ENCODE measurements at regions not wholly inside any gene's neighbourhood (a gene's known extent, or its start where the extent isn't known, plus 50 kb on each side); places are given as distances from the start of the nearest gene placed in this dataset.

- Mint-ChIP-seq H3K4me3 (no peak overlapping the region), H3K36me3 (no peaks in the 10 kb centered on the region), H3K27me3 (peaks cover 0 to 1% (median 0%) of the 10 kb centered on the region in 5 donors), H3K4me1 (no peaks in the 10 kb centered on the region), H3K9me3 (peaks cover 0 to 15% (median 4%) of the 10 kb centered on the region in 9 donors), H3K27ac (no peak overlapping the region)
- POLR2A ChIA-PET: no interaction called here
- ATAC-seq: no peak
- DNase-seq: no peak
These were observed 757.3 kb downstream of the DOK5 start for GRCh38 chr20:55232647-55233046.

GRCh38 chr20:55229451-55229850, 754.1 kb downstream of the DOK5 start:
- Mint-ChIP-seq H3K4me3 (no peak overlapping the region), H3K27me3 (peaks cover 0 to 1% (median 0%) of the 10 kb centered on the region in 5 donors), H3K27ac (no peak overlapping the region), H3K9me3 (peaks cover 6 to 20% (median 9%) of the 10 kb centered on the region in 9 donors), H3K4me1 (no peaks in the 10 kb centered on the region), H3K36me3 (peaks cover 0 to 14% (median 0%) of the 10 kb centered on the region in 3 donors)
- POLR2A ChIA-PET: no interaction called here
- DNase-seq (no peak), ATAC-seq (no peak)

DNA sequence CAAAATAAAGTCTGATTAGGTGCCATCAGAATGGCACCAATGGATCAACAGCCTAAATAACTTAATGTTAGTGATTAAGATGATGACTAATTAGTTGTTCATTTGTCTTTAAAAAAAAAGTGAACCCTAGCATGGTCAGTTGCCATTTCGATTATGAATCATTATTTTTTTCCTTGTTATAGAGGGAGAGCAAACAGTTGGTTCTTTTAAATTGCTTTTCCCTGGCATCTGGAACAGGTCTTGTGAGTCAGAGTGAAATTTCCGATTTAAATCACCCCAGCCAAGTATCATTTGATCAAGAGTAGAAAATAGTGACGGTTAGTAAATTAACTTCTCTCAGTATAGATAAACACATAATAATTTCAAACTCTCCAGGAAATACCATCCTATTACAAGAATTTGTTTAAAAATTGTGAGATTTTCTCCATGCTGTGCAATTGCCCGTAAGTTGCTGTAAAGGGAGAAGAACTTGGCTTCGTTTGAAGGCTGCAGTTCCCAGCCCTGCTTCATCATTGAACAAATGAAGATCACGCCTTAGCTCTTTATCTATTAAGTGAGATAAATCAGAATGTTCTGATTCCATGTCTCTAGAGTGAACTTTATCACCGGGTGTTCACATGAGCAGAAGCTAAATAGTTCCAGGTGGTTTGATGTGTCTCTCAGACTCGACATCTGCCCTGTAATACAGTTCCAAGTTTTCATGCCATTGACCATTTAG, 741.3 kb downstream of the DOK5 start:
- no peaks in the 10 kb centered on the region for H3K27me3 Mint-ChIP-seq
- DNase-seq: no peak
- POLR2A ChIA-PET: no interaction called here
- peaks cover 0 to 4% (median 0%) of the 10 kb centered on the region in 3 donors for H3K36me3 Mint-ChIP-seq
- peaks cover 0 to 31% (median 10%) of the 10 kb centered on the region in 9 donors for H3K9me3 Mint-ChIP-seq
- H3K4me3 Mint-ChIP-seq: no peak overlapping the region
- ATAC-seq: no peak
- H3K4me1 Mint-ChIP-seq: no peaks in the 10 kb centered on the region
- H3K27ac Mint-ChIP-seq: no peak overlapping the region

DNA sequence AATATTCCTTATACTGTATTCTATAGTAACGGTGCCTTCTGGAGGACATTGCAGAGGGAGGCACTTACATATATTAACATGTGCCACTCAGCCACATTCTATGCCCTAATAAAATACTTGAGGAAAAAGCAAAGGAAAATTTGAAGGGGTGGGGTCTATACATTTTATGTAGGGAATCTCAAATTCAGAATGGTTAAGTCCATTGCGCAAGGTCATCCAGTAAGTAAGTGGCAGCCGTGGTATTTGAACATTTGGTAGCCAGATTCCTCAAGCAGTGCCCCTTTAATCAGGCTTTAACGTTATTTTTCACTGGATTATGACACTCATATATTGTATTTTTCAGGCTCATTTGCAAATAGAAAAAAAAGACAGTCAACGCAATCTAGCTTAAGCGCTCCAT, 738.3 kb downstream of the DOK5 start:
- no peak for DNase-seq
- ATAC-seq: no peak
- H3K36me3 Mint-ChIP-seq: peaks cover 0 to 4% (median 0%) of the 10 kb centered on the region in 3 donors
- H3K4me1 Mint-ChIP-seq: no peaks in the 10 kb centered on the region
- H3K4me3 Mint-ChIP-seq: no peak overlapping the region
- peaks cover 0 to 30% (median 10%) of the 10 kb centered on the region in 9 donors for H3K9me3 Mint-ChIP-seq
- POLR2A ChIA-PET: no interaction called here
- no peaks in the 10 kb centered on the region for H3K27me3 Mint-ChIP-seq
- H3K27ac Mint-ChIP-seq: no peak overlapping the region

- Mint-ChIP-seq H3K4me1 (no peaks in the 10 kb centered on the region), H3K9me3 (peaks cover 0 to 43% (median 8%) of the 10 kb centered on the region in 9 donors), H3K27ac (no peak overlapping the region), H3K36me3 (no peaks in the 10 kb centered on the region), H3K27me3 (no peaks in the 10 kb centered on the region), H3K4me3 (no peak overlapping the region)
- DNase-seq (no peak), ATAC-seq (no peak)
- POLR2A ChIA-PET: interaction anchor here (0.6 kb wide), 1 partner anchor 770 kb away, joined by 3 read pairs; no protein-coding TSS in a partner anchor
These were observed 736.1 kb downstream of the DOK5 start for GRCh38 chr20:55211481-55211880.

GRCh38 chr20:55205665-55206064, 730.3 kb downstream of the DOK5 start:
- Mint-ChIP-seq H3K27ac (no peak overlapping the region), H3K9me3 (peaks cover 0 to 26% (median 8%) of the 10 kb centered on the region in 9 donors), H3K4me3 (no peak overlapping the region), H3K27me3 (no peaks in the 10 kb centered on the region), H3K36me3 (no peaks in the 10 kb centered on the region), H3K4me1 (no peaks in the 10 kb centered on the region)
- POLR2A ChIA-PET: no interaction called here
- DNase-seq: no peak
- ATAC-seq: no peak

GRCh38 chr20:55200317-55200716, 724.9 kb downstream of the DOK5 start:
- no peak overlapping the region for H3K4me3 Mint-ChIP-seq
- POLR2A ChIA-PET: no interaction called here
- H3K9me3 Mint-ChIP-seq: peaks cover 0 to 15% (median 5%) of the 10 kb centered on the region in 9 donors
- DNase-seq: no peak
- H3K4me1 Mint-ChIP-seq: no peaks in the 10 kb centered on the region
- no peak for ATAC-seq
- no peak overlapping the region for H3K27ac Mint-ChIP-seq
- H3K27me3 Mint-ChIP-seq: no peaks in the 10 kb centered on the region
- no peaks in the 10 kb centered on the region for H3K36me3 Mint-ChIP-seq

GRCh38 chr20:55194947-55195346, 719.6 kb downstream of the DOK5 start:
- no peak for DNase-seq
- H3K4me1 Mint-ChIP-seq: no peaks in the 10 kb centered on the region
- H3K36me3 Mint-ChIP-seq: no peaks in the 10 kb centered on the region
- H3K4me3 Mint-ChIP-seq: no peak overlapping the region
- POLR2A ChIA-PET: no interaction called here
- H3K27me3 Mint-ChIP-seq: peaks cover 0 to 3% (median 0%) of the 10 kb centered on the region in 5 donors
- no peak for ATAC-seq
- peaks cover 0 to 14% (median 6%) of the 10 kb centered on the region in 9 donors for H3K9me3 Mint-ChIP-seq
- no peak overlapping the region for H3K27ac Mint-ChIP-seq

DNA sequence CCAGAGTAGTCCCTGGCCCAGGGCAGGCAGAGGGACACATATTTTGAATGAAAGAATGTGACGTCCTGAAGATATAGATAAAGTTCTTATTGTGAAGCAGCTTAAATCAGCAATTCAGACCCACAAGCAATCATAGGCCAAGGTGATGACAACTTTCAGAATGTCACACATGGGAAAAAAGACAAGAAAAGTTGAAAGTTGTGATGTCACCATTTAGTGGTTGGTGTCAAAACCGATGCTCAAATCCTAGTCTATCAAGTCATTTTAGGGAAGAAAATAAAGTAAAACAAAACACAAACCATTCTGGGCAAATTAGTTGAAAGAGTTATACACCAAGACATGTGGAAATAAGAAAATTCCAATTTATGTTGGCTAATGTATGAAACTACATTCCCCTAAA, 710.8 kb downstream of the DOK5 start:
- H3K27me3 Mint-ChIP-seq: peaks cover 0 to 3% (median 0%) of the 10 kb centered on the region in 5 donors
- no peak overlapping the region for H3K27ac Mint-ChIP-seq
- POLR2A ChIA-PET: no interaction called here
- ATAC-seq: no peak
- no peak overlapping the region for H3K4me3 Mint-ChIP-seq
- peaks cover 0 to 15% (median 0%) of the 10 kb centered on the region in 3 donors for H3K36me3 Mint-ChIP-seq
- peaks cover 4 to 21% (median 13%) of the 10 kb centered on the region in 9 donors for H3K9me3 Mint-ChIP-seq
- no peak for DNase-seq
- no peaks in the 10 kb centered on the region for H3K4me1 Mint-ChIP-seq

- no peak for ATAC-seq
- Mint-ChIP-seq H3K4me3 (no peak overlapping the region), H3K36me3 (peaks cover 0 to 8% (median 0%) of the 10 kb centered on the region in 3 donors), H3K27me3 (peaks cover 0 to 2% (median 0%) of the 10 kb centered on the region in 5 donors), H3K9me3 (peaks cover 5 to 30% (median 12%) of the 10 kb centered on the region in 9 donors), H3K27ac (no peak overlapping the region), H3K4me1 (no peaks in the 10 kb centered on the region)
- DNase-seq: no peak
- POLR2A ChIA-PET: no interaction called here
These were observed 699.7 kb downstream of the DOK5 start for GRCh38 chr20:55175081-55175480.

DNA sequence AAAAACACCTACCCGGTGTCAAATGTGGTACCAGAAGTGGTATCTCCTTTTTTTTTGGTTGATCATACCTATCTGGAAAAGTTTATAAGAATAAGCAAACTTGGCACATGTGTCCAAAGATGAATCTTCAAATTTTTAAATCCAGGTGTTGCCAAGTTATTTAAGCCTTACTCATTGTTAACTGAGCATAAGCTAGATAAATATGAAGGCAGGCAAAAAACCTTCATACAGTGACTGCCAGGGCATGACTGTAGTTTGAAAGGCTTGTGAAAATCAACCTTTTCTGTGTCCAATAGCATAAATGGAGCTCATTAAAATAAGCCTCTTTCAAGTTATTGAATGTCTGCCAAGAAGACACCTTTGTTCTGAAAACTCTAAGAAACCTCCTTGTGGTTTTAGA, 699.2 kb downstream of the DOK5 start:
- Mint-ChIP-seq H3K4me1 (no peaks in the 10 kb centered on the region), H3K27me3 (peaks cover 0 to 2% (median 0%) of the 10 kb centered on the region in 5 donors), H3K9me3 (peaks cover 2 to 26% (median 10%) of the 10 kb centered on the region in 9 donors), H3K4me3 (no peak overlapping the region), H3K36me3 (peaks cover 0 to 8% (median 0%) of the 10 kb centered on the region in 3 donors), H3K27ac (no peak overlapping the region)
- DNase-seq (no peak), ATAC-seq (no peak)
- POLR2A ChIA-PET: no interaction called here

DNA sequence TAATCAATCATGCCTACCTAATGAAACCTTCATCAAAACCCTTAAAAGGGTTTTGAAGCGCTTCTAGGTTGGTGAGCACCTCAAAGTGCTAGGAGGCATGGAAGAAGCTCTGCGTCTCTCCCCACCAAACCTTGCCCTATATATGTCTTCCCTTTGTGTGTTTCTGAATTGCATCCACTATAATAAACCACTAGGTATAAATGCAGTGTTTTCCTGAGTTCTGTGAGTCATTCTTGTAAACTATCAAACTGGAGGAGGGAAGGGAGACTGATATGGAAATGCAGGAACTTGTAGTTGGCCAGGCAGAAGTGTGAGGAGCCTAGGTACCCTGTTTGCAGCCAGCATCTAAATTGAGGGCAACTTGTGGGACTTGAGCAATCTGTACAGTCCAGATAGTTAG, 698.8 kb downstream of the DOK5 start:
- no peaks in the 10 kb centered on the region for H3K4me1 Mint-ChIP-seq
- no peak for ATAC-seq

DNA sequence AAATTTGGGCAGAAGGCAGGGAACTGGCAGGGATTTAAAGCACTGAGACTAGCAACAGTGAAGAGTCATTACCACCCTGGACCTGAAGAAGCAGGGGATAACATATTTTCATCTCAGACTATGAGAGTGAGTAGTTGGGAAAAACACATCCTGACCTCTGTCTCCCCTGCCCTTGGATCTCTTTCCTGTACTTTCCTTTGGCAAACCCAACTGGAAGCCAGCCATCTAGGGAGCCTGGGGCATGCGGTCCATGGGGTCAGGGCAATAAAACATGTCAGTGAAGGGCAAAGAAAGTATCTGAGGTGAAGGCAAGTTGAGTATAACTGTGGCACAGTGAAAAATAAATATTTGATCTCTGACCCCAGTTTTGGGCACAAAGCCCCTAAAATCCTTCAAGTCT, 698.2 kb downstream of the DOK5 start:
- ATAC-seq: no peak
- H3K36me3 Mint-ChIP-seq: peaks cover 0 to under 1% (median 0%) of the 10 kb centered on the region in 3 donors
- H3K4me1 Mint-ChIP-seq: no peaks in the 10 kb centered on the region

More for the DNA sequence above, 698.8 kb downstream of the DOK5 start:
- no peak overlapping the region for H3K27ac Mint-ChIP-seq
- POLR2A ChIA-PET: no interaction called here
- peaks cover 2 to 23% (median 9%) of the 10 kb centered on the region in 9 donors for H3K9me3 Mint-ChIP-seq
- no peak overlapping the region for H3K4me3 Mint-ChIP-seq
- H3K27me3 Mint-ChIP-seq: peaks cover 0 to 2% (median 0%) of the 10 kb centered on the region in 5 donors
- DNase-seq: no peak
- H3K36me3 Mint-ChIP-seq: peaks cover 0 to 6% (median 0%) of the 10 kb centered on the region in 3 donors

More for the DNA sequence above, 698.2 kb downstream of the DOK5 start:
- no peak overlapping the region for H3K4me3 Mint-ChIP-seq
- POLR2A ChIA-PET: no interaction called here
- H3K9me3 Mint-ChIP-seq: peaks cover 2 to 23% (median 9%) of the 10 kb centered on the region in 9 donors
- peaks cover 0 to 2% (median 0%) of the 10 kb centered on the region in 5 donors for H3K27me3 Mint-ChIP-seq
- no peak overlapping the region for H3K27ac Mint-ChIP-seq
- no peak for DNase-seq

All from naive thymus-derived CD8-positive, alpha-beta T cell (primary cell).